HG02678 (cell line): ENCODE measurements at regions not wholly inside any gene's neighbourhood (a gene's known extent, or its start where the extent isn't known, plus 50 kb on each side); places are given as distances from the start of the nearest gene placed in this dataset.
A peak's percentile ranks its signal among the peaks of the same experiment; 100 is the strongest.
"Not testable (repeated sequence)": the region's sequence is repeated elsewhere in the genome, so short reads cannot be mapped to it uniquely, and the experiment has no call there.

Source experiments
- ATAC-seq: cut with Tn5 transposase; IDR thresholded peaks from one replicate; pipeline ENCODE4 v1.9.1; 2021; ENCODE audit warnings: mild to moderate bottlenecking, moderate library complexity; ENCODE audit not compliant: unreplicated experiment

DNA sequence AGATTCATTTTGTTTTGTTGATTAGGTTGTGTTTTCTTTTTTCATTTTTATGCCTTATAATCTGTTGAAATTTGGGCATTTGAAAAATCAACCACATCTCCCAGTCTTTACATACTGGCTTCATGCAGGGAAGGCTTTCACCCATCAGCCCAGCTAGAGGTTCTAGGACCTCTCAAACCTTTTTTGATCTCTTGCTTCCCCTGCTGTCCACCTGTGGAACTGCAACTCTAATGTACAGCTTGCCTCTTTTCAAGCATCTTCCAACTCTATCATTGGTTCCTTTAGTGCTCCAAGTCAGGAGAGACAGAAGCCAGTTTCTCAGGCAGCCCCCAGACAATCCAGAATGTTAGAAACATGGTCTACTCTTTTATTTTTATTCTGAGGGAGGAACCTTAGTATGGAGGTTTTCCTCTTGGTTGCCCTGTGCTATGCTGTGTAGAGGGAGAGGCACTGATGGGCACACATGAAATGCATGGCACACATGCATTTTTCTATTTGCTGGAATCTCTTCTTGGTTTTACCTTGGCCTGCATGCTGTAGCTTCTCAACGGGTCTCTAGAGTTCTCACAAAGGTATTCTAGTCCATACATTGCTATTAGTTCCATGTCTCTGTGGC is 107.2 kb upstream of the L3MBTL4 start:
- ATAC-seq = peak; percentile 56

DNA sequence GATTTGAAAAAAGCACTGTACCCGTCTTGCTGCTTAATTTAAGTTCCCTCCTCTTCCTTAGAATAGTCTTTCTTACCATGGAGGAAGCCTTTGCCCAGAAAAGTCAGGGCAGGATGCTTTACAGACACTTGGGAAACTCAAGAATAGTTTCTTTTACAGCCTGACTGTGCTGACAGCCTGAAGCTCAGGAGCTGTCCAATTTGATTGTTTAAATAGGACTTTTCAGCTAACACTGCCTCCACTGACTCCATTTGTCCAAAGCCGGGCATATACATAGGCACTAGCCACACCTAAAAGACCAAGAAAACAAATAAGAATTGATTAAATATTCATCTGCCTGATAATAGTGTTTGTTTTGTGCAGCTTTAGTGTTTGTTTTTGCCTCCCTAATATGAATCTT is 110.9 kb upstream of the L3MBTL4 start:
- ATAC-seq = no peak

DNA sequence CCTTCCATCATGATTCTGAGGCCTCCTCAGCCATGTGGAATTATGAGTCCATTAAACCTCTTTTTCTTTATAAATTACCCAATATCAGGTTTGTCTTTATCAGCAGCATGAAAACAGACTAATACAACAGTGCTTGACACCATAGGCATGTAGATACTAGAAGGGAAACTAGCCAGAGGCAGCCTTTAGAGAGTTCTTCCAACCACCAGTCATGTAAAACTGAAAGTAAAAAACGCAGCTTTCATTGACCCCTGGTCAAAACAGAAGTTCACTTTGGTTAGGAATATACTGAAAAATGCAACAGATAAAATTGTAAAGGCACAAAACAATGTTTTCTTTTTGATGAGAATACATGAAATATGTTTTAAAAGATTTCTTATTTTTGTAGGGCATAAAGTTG is 122.8 kb upstream of the L3MBTL4 start:
- ATAC-seq = peak; percentile 48

DNA sequence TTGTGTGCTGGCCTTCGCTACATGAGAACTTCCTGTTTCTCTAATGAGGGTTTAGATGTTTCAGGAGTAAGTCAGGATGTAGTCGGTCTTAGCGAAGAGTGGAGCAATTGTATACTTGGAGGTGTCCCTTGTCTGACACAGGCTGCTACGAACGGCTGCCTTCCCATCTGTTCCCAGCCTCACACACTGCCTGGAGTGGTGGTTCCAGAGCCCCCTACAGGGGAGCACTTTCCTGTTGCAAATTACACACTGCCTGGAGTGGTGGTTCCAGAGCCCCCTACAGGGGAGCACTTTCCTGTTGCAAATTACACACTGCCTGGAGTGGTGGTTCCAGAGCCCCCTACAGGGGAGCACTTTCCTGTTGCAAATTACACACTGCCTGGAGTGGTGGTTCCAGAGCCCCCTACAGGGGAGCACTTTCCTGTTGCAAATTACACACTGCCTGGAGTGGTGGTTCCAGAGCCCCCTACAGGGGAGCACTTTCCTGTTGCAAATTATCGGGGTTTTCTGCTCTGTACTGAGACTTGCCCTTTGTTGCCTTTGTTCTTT is 126.5 kb upstream of the L3MBTL4 start:
- not testable (repeated sequence) for ATAC-seq

DNA sequence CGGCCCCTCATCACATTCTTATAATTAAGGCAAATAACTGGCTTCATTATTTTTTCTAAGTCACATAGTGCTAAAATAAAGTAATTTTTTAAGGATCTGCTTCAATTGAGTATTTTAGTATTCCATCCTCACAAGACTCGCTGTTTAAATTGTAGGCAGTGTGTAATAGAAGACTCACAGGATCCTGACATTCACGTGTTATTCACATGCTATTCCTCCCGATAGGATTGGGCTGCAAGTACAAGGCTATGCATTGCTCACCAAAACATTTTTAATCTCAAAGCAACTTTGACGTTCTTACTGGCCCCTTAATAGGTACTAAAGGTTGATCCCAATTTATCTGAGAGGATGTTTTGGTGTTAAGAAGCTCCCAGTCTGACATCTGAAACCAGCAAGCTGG is 127.6 kb upstream of the L3MBTL4 start:
- no peak for ATAC-seq

DNA sequence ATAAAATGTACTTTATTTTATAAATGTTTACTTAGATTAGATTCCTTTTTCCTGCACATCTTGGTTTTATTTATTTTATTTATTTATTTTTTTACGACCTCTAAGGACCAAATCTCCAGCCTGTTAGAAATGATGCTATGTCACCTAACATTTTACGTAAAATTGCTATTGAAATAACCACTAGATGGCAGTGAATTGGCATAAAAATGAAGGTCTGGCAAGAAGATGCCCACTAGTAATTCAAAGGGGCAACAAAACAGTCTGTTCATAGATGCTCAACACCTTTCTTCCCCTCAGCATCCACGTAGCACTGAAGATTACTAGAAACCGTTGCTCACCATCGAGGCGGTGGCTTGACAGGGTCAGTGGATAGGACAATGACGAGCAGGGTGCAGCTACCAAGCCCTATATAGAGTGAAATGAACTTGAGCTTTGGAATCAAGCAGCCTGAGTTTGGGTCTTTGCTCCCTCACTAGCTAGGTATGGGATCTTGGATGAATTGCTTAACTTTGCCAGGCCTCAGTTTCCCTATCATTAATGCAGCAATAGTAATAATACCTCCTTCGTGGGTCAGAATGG is 128.7 kb upstream of the L3MBTL4 start:
- no peak for ATAC-seq

DNA sequence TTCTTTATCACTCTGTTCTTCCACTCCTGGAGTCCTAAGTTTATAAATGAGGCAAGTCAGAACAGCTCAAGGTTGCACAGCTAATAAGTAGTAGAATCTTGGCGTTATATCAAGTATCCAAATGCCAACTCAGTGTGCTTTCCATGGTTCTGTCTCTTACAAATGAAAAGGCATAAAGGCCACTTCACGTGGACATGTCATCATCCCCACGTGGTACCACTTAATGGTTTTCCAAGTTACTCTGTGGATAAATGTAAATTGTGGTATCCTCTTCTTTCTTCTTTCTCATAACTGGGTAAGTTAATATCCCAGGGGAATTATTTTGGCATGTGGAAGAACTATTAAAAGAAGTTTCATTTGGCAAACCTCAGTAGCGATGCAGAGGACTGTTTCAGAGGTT is 131.5 kb upstream of the L3MBTL4 start:
- ATAC-seq = no peak

DNA sequence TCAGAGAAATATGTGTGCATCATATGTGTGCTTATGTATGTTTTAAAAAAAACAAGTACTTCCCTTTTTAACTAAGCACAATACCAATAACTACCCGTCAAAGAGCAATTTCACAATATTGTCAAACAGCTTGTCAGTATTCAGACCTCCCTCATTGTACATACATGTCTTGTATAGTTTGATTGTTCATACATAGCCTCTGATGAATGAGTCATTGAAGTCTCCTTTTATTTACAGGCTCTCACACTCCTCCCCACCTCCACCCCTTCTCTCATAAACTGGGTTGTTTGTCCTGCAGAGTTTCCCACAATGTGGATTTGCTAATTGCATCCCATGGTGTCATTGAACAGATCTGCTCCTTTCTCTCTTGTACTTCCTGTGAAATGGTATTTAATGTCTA is 132.8 kb upstream of the L3MBTL4 start:
- no peak for ATAC-seq

DNA sequence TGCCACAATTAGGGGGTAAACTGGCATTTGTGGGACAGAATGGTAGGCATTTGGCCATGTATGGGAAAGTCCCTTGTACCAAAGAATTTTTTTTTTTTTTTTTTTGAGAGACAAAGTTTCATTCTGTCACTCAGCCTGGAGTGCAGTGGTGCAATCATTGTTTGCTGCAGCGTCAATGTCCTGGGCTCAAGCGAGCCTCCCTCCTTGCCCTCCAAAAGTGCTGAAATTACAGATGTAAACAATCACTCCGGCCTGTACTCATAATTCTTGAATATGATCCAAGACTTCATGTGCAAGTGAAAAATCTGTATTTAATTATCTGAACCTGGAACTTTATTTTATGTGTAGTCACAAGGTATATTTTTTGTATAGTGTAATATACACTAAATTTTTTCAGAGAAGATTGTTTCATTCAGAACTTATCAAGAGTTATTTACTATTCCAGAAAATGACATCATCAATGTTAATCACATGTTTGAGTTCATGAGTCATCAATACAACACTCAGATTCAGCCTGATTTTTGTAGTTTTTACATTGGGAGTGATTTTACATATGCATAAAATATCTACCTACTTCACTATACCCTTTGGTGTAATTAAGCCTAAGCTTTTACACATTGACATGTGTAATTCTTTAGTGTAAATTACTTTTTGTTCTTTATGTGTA is 138.7 kb upstream of the L3MBTL4 start:
- ATAC-seq = no peak

DNA sequence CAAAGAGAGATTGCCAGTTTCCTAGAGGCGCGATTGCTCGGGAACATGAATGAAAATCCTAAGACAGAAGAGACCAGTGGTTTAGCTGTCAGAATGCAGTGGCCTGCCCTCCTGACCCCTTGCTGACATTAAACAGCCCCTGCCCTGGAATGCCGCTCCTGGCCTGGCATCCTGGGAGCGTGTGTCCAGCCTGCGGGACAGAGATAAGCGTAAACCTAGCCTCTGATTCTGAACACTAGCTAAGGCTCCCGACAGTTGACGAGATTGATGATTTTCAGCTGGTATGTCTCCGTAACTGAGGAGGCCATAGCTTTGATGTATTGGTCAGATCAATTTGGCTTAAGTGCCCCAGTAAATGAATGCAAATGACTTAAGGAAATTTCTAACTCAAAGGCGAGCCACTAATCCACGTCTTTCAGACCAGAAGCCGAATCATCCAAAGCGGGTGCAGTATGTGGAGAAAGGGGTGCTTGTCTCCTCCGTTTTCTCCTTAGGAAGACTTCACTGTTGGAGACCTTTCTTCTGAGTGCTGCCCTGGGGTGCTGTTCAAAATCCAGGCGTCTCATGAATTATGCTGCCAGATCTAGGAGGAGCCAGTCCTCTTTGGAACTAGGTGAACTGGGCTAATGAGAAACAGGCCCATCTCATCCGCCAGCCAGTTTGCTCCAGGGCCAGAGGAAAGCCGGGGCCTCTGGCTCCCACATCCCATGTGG is 142.5 kb upstream of the L3MBTL4 start:
- ATAC-seq = no peak

DNA sequence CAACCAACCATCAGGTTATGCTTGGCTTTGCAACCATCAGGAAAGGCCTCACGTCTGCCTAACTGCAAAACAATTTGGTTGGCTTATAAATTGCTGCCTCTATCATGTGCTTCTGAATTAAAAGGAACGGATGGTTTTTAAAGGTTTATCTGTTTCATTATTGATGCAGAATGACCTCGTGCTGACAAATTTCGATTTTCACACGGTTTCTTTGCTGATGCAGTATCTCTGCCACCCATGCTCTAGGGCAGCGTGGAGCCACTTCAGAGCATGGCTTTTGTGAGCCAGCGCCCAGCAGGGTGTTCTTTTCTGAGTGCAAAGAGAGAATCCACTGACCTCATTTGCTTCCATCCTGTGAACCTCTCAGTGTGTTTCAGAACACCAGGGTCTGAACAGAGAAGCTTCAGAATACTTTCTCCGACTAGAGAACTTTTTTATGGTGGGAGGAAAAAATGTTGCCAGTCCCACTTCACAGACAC is 143.1 kb upstream of the L3MBTL4 start:
- no peak for ATAC-seq

DNA sequence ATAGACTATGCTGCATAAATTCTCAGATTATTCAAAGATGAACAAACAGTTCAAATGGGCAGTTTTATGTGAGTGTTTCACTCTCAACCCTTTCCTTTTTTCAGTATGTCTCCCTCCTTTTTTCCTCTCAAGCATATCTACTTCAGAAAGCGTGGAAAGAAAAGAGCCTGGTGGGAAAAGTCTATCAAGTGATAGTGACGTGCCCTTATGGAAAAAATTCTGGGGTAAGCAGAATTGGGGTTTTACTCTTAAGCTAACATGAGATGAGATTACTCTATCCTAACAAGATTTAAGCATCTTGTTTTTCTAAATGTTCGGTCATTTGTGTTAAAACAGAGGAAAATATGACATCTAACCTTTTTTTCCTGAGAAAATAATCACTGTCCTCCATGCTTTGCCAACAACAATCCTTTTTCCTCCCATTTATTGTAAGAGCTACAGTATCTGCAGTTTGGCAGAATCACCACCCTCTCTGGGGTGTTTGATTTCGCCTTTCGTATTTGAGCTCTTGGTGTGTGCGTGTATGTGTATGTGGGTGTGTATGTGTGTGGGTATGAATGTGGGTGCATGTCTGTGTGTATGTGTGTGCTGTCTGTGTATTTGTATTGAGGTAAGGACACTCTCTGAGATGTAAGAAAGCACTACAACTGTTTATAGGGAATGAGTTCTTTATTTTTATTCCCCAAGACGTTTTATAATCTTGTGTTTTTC is 143.9 kb upstream of the L3MBTL4 start:
- no peak for ATAC-seq

DNA sequence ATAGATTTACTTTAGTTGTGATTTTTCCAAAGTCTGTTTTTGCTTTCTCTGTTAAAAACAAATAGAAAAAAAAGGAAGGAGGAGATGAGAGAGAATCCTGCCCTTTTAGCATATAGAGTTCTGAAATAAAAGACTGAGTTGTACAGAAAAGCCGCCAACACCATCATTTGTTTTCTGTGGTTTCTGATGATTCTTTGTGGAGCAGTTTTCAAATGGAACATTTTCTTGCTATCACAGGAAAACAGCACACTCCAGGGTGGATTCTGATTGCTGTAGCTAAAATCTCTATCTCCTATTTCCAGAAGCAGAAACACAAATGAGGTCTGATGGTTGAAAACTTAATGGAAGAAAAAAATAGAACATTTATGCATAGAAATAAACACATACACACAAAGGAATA is 144.6 kb upstream of the L3MBTL4 start:
- no peak for ATAC-seq

DNA sequence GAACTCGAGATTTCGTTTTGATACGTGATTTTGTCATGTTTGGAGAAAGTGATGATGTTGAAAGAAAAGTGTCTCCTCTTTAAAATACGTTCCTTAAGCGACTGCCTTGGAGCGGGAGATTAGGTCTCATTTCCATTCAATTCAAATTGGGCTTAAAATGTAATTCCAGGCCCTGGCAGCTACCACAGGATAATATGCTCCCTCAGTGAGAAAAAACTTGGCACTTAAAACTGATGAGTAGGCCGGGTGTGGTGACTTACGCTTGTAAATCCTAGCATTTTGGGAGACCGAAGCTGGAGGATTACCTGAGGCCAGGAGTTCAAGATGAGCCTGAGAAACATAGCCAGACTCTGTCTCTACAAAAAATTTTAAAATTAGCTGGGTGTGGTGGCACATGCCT is 146.3 kb upstream of the L3MBTL4 start:
- ATAC-seq = no peak

DNA sequence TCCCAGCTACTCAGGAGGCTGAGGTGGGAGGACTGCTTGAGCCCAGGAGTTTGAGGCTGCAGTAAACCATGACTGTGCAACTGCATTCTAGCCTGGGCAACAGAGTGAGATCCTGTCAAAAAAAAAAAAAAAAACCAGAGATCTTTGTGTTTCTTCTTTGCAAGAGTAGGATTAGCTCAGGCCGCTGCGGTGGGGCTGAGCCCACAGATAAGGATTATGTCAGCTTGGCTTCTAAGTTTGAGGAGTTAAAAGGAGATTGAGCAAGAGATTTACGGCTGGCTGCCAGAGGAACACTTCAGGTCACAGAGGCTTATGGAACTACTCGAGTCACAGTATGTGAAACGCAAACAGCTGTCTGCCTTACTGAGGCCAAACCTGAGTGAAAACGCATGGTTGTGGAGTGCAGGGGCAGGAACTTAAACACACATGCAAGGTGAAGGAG is 146.7 kb upstream of the L3MBTL4 start:
- no peak for ATAC-seq

DNA sequence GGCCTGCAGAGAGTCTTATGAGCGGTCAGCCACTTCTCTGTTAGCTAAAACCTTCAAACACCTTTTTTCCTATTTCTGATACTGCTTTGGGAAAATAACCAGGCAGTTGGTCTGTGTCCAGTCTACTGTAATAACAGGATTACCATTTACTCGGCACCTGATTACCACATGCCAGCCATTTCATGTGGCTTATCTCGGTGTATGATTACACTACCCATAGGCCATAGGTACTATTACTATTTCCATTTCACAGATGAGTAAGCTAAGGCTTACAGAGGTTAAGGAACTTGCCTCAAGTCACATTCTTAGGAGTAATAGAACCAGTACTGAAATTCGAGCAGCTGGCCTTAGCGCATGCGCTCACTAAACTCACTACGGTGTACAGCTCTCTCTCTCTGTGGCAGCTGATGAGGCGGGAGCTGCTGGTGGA is 147.2 kb upstream of the L3MBTL4 start:
- no peak for ATAC-seq

DNA sequence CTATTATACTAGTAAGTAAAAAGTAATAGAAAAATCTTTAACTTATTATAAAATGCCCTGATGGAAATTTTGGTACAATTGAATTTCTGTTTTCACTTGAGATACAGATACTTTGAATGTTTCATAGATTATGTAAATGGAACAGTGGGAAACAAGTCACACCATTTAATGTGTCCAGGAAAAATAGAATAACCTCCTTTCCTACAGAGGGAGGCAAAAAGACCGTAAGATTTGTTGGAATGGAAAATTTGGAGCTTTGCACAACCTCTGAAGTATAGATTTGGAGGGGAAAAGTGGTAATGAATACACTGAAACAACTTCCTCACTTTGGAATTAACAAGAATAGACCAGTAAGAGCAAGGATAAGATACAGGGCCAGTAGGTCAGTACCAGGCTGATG is 149.2 kb upstream of the L3MBTL4 start:
- no peak for ATAC-seq

DNA sequence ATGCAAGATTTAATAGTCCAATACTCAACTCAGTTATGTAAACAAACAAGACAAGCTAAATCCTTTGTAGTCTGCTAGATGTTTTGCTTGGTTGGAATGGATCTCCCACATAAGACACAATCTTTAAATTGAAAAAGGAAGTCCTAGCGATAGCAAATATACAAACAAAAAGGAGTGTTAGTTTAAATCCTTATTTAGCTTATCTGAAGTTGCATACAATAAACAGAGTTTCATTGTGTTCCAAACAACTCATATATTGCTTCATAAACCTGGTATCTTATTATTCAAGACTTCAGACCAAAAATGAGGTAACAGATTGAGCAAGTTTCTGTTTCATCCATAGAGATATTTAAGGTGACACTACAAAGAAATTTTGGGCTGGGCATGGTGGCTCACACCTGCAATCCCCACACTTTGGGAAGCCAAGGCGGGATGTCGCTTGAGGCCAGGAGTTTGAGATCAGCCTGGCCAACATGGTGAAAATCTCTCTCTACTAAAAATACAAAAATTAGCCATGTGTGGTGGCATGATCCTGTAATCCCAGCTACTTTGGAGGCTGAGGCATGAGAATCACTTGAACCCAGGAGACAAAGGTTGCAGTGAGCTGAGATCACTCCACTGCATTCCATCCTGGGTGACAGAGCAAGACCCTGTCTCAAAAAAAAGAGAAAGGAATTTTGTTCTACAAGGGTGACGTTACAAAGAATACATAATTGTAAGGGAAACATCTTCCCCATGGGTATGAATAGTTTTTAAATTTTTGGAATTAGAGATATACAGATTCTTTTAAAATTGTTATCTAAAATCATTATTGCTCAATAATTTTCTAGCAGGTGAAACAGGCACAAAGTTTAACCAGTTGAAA is 150.5 kb upstream of the L3MBTL4 start:
- no peak for ATAC-seq

DNA sequence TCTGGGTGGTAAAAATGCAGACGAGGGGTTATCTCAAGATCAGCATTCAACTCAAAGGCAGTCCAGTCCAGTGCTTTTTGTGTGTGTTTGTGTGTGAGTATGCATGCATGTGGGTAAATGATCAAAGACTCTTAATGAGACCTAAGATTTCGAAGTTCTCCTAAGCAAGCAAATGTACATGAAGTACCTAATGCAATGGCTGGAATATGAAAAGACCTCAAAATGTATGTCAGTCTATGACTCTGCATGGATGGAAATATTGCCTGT is 151.0 kb upstream of the L3MBTL4 start:
- ATAC-seq = no peak

DNA sequence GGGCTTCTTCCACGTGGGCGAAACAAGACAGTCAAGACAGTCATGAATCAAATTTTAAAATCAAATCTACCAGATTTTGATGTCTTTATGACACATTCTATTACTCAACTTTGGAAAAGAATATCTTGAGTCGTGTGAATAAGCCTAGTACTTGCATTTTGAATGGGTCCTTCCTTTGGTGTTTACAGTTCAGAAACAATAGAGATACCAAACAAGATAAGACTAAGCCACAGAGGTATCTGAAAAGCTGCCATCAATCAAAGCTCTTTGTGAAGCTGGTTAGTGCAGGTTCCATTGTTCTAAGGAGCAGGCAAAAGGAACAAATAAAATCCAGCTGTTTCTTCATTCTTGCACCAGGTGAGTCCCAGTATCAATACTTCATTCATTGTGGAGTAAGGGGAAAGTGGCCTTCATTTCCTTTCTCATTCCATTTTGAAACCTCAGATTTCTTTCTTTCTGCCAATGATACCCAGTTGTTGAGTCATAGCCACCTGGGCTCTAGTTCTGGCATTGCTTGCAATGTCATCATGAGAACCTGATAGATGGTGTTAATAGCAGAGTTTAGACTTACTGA is 151.7 kb upstream of the L3MBTL4 start:
- ATAC-seq = no peak
